PC-9 (cell line): ENCODE measurements at regions not wholly inside any gene's neighbourhood (a gene's known extent, or its start where the extent isn't known, plus 50 kb on each side); places are given as distances from the start of the nearest gene placed in this dataset.

Experiments used
- BruUV-seq: library from RNA; stranded (reverse); fragments of 400-500 nt; replicated peaks from 2 replicates; lab custom pipeline; 2021; lab: Mats Ljungman, UMichigan
- CTCF ChIA-PET: fragments of 300-600 bp; sonication (Branson Sonifier 250); formaldehyde crosslinking; loops from one replicate; lab custom pipeline; 2022; ENCODE audit warnings: antibody characterized with exemption; lab: Charles Lee
- POLR2A ChIA-PET: fragments of 300-600 bp; sonication (Branson Sonifier 250); formaldehyde crosslinking; loops from one replicate; lab custom pipeline; 2022; ENCODE audit warnings: antibody characterized with exemption; ENCODE audit not compliant: unreplicated experiment; lab: Charles Lee
- DNase-seq, 2 experiments: peaks; one replicate each; pipeline versions ENCODE4 v3.0.0 to v3.0.0-alpha.2; 2015 to 2022; ENCODE audit warnings: mixed read lengths in 1 of 2
- H2AFZ ChIP-seq: fragments of 200-600 bp; sonication (generic); 2 replicates; pipeline ENCODE4 v1.8.1; 2017; ENCODE audit warnings: antibody characterized with exemption
- H3F3A ChIP-seq: fragments of 200-600 bp; sonication (generic); 2 replicates; pipeline ENCODE4 v1.8.1; 2017; ENCODE audit warnings: antibody characterized with exemption, mild to moderate bottlenecking, low read depth; ENCODE audit not compliant: insufficient read depth
- H3K27ac ChIP-seq: fragments of 200-600 bp; sonication (generic); 2 replicates; pipeline ENCODE4 v1.6.1; 2016; ENCODE audit warnings: mixed run types
- H3K27me3 ChIP-seq: fragments of 200-600 bp; sonication (generic); 2 replicates; pipeline ENCODE4 v1.6.1; 2016; ENCODE audit warnings: low read depth, mixed run types; ENCODE audit not compliant: insufficient read depth
- H3K36me3 ChIP-seq: fragments of 200-600 bp; sonication (generic); 2 replicates; pipeline ENCODE4 v1.6.1; 2016; ENCODE audit warnings: low read depth, mixed run types
- H3K4me1 ChIP-seq: fragments of 200-600 bp; sonication (generic); replicated peaks from 2 replicates; pipeline ENCODE4 v1.6.1; 2016; ENCODE audit warnings: mixed run types; ENCODE audit not compliant: insufficient read depth
- H3K4me2 ChIP-seq: fragments of 200-600 bp; sonication (generic); 2 replicates; pipeline ENCODE4 v1.6.1; 2017; ENCODE audit warnings: mixed run types
- H3K4me3 ChIP-seq: fragments of 200-600 bp; sonication (generic); 2 replicates; pipeline ENCODE4 v1.6.1; 2016; ENCODE audit warnings: mixed run types
- H3K79me2 ChIP-seq: fragments of 200-600 bp; sonication (generic); 2 replicates; pipeline ENCODE4 v1.6.1; 2017; ENCODE audit warnings: low read depth, mixed run types
- H3K9me2 ChIP-seq: fragments of 200-600 bp; sonication (generic); 2 replicates; pipeline ENCODE4 v1.8.1; 2017; ENCODE audit warnings: mild to moderate bottlenecking; ENCODE audit not compliant: insufficient read depth
- H3K9me3 ChIP-seq: fragments of 200-600 bp; sonication (generic); 2 replicates; pipeline ENCODE4 v1.8.1; 2016; ENCODE audit warnings: low read depth; ENCODE audit not compliant: insufficient read depth
- H4K20me1 ChIP-seq: fragments of 200-600 bp; sonication (generic); 2 replicates; pipeline ENCODE4 v1.8.1; 2017; ENCODE audit not compliant: insufficient read depth
- CTCF ChIP-seq: fragments of 200-600 bp; sonication (generic); conservative IDR thresholded peaks from 2 replicates; pipeline ENCODE4 v1.6.1; 2017; ENCODE audit warnings: mixed run types, antibody characterized with exemption, mild to moderate bottlenecking, moderate library complexity
- EZH2 ChIP-seq: fragments of 200-600 bp; sonication (generic); IDR thresholded peaks from 2 replicates; pipeline ENCODE4 v1.8.0; 2017; ENCODE audit warnings: antibody characterized with exemption, low read depth
- intact Hi-C: fragments of 100-400 bp; cut with micrococcal nuclease; formaldehyde crosslinking; loops from one replicate; pipeline ENCODE4 v1.10.0; 2022; ENCODE audit not compliant: unreplicated experiment

- TF ChIP-seq CTCF = no peak
- no peak for TF ChIP-seq EZH2
- Histone ChIP-seq H3K9me3 (no peaks in the 10 kb centered on the region), H3K36me3 (no peaks in the 10 kb centered on the region), H3K4me3 (no peak overlapping the region), H3F3A (no peaks in the 10 kb centered on the region), H3K9me2 (no peaks in the 10 kb centered on the region), H3K27ac (no peak overlapping the region), H2AFZ (no peak overlapping the region), H3K27me3 (peaks cover 56% of the 10 kb centered on the region), H3K79me2 (no peaks in the 10 kb centered on the region), H4K20me1 (no peaks in the 10 kb centered on the region), H3K4me2 (no peak overlapping the region), H3K4me1 (no peaks in the 10 kb centered on the region)
- no peak for DNase-seq
- ChIA-PET CTCF (no interaction called here), POLR2A (no interaction called here)
- no TSS peak for BruUV-seq
- intact Hi-C loops = no loop called here
Observed at GRCh38 chr18:77755187-77755586, 505.5 kb downstream of the GALR1 start.

GRCh38 chr18:77761332-77761731, 511.7 kb downstream of the GALR1 start:
- Histone ChIP-seq H3K9me3 (no peaks in the 10 kb centered on the region), H3F3A (no peaks in the 10 kb centered on the region), H3K27ac (no peak overlapping the region), H3K4me2 (no peak overlapping the region), H3K36me3 (no peaks in the 10 kb centered on the region), H3K27me3 (peaks cover 38% of the 10 kb centered on the region), H3K4me3 (no peak overlapping the region), H2AFZ (no peak overlapping the region), H3K79me2 (no peaks in the 10 kb centered on the region), H4K20me1 (no peaks in the 10 kb centered on the region), H3K4me1 (no peaks in the 10 kb centered on the region), H3K9me2 (no peaks in the 10 kb centered on the region)
- no peak for TF ChIP-seq EZH2
- no peak for TF ChIP-seq CTCF
- intact Hi-C loops = no loop called here
- ChIA-PET POLR2A (no interaction called here), CTCF (no interaction called here)
- DNase-seq = no peak
- no TSS peak for BruUV-seq

- no peak overlapping the region for H3K4me3 ChIP-seq
- TF ChIP-seq EZH2 = no peak
- TF ChIP-seq CTCF = no peak
- BruUV-seq = no TSS peak
- H3K79me2 ChIP-seq = no peaks in the 10 kb centered on the region
- intact Hi-C loops = no loop called here
- DNase-seq = no peak
- no peak overlapping the region for H3K27ac ChIP-seq
- H3K9me3 ChIP-seq = no peaks in the 10 kb centered on the region
- ChIA-PET CTCF (no interaction called here), POLR2A (no interaction called here)
- H3K4me1 ChIP-seq = no peaks in the 10 kb centered on the region
- no peak overlapping the region for H2AFZ ChIP-seq
- no peaks in the 10 kb centered on the region for H3K9me2 ChIP-seq
- peaks cover 32% of the 10 kb centered on the region for H3K27me3 ChIP-seq
- no peaks in the 10 kb centered on the region for H3F3A ChIP-seq
- H3K4me2 ChIP-seq = no peak overlapping the region
- no peaks in the 10 kb centered on the region for H3K36me3 ChIP-seq
- H4K20me1 ChIP-seq = no peaks in the 10 kb centered on the region
Observed at GRCh38 chr18:77762014-77762413, 512.4 kb downstream of the GALR1 start.
